HepG2 (cell line): ENCODE measurements at regions not wholly inside any gene's neighbourhood (a gene's known extent, or its start where the extent isn't known, plus 50 kb on each side); places are given as distances from the start of the nearest gene placed in this dataset.

Source experiments
- ATAC-seq: fragments of 200-7000 bp; cut with Tn5 transposase; 3 replicates; pipeline ENCODE4 v1.9.1; 2020; ENCODE audit warnings: mild to moderate bottlenecking, moderate library complexity
- BruUV-seq: library from RNA; stranded (reverse); fragments of 400-500 nt; replicated peaks from 2 replicates; lab custom pipeline; 2021; lab: Mats Ljungman, UMichigan
- CTCF ChIA-PET: fragments of 300-600 bp; formaldehyde crosslinking; extraction: SDS; loops from one replicate; lab custom pipeline; 2021; ENCODE audit warnings: low total read pairs, inconsistent platforms, low intra/inter-chr PET ratio; lab: Yijun Ruan, JAX
- POLR2A ChIA-PET: fragments of 350-600 bp; sonication (Branson Sonifier 250); formaldehyde crosslinking; loops from one replicate; lab custom pipeline; 2020; ENCODE audit warnings: antibody characterized with exemption, inconsistent platforms; lab: Yijun Ruan, JAX
- DNase-seq: peaks from one replicate; pipeline ENCODE4 v3.0.0-alpha.2; 2015; ENCODE audit warnings: low spot score
- FAIRE-seq: peaks from 3 replicates; lab custom pipeline; 2011; peaks lifted over from hg19 to GRCh38; lab: Jason Lieb, UNC
- H2AFZ ChIP-seq: one replicate; pipeline ENCODE4 v1.6.1; 2011; ENCODE audit warnings: low read length, inconsistent platforms
- H3K27ac ChIP-seq: fragments of 300-600 bp; 3 replicates; pipeline ENCODE4 v1.8.0; 2011; ENCODE audit warnings: mixed run types, mild to moderate bottlenecking, mixed read lengths, low read length, inconsistent platforms; ENCODE audit not compliant: insufficient read depth; ENCODE audit errors: extremely low read length
- H3K27me3 ChIP-seq, 2 experiments: fragments of 200-600 bp in 1 of 2; 2 replicates in 1 of 2; 3 replicates in 1 of 2; pipeline versions ENCODE4 v1.6.0 to v1.8.0; 2011; ENCODE audit warnings: low read length in 2 of 2, mild to moderate bottlenecking in 2 of 2, moderate library complexity in 2 of 2, inconsistent platforms in 1 of 2; ENCODE audit not compliant: insufficient read depth in 2 of 2, control insufficient read depth in 1 of 2
- H3K36me3 ChIP-seq, 2 experiments: fragments of 200-600 bp in 1 of 2; replicated peaks in 1 of 2; 2 replicates in 1 of 2; 3 replicates in 1 of 2; pipeline versions ENCODE4 v1.5.1 to v1.8.0; 2011; ENCODE audit warnings: low read length in 2 of 2, inconsistent platforms in 1 of 2; ENCODE audit not compliant: insufficient read depth in 2 of 2, control insufficient read depth in 1 of 2
- H3K4me1 ChIP-seq: 2 replicates; pipeline ENCODE4 v1.5.1; 2012; ENCODE audit warnings: low read length, inconsistent platforms; ENCODE audit not compliant: insufficient read depth
- H3K4me2 ChIP-seq: 2 replicates; pipeline ENCODE4 v1.6.0; 2011; ENCODE audit warnings: low read depth, low read length, inconsistent platforms
- H3K4me3 ChIP-seq, 3 experiments: fragments of 200-600 bp in 1 of 3; sonication (generic), shearing (Covaris generic) in 1 of 3; replicated peaks in 1 of 3; 2 replicates each; pipeline ENCODE4 v1.5.1; 2011 to 2016; ENCODE audit warnings: low read length in 3 of 3, inconsistent platforms in 2 of 3, low read depth in 2 of 3, mild to moderate bottlenecking in 2 of 3, control low read depth in 1 of 3, mixed read lengths in 1 of 3; ENCODE audit not compliant: insufficient read depth in 1 of 3
- H3K79me2 ChIP-seq: one replicate; pipeline ENCODE4 v1.6.1; 2011; ENCODE audit warnings: low read length, inconsistent platforms; ENCODE audit not compliant: insufficient read depth
- H3K9ac ChIP-seq: 2 replicates; pipeline ENCODE4 v1.6.0; 2011; ENCODE audit warnings: mild to moderate bottlenecking, low read depth, low read length, inconsistent platforms; ENCODE audit not compliant: insufficient read depth
- H3K9me3 ChIP-seq: 2 replicates; pipeline ENCODE4 v1.5.1; 2012; ENCODE audit warnings: mild to moderate bottlenecking, low read length
- H4K20me1 ChIP-seq: 2 replicates; pipeline ENCODE4 v1.6.0; 2011; ENCODE audit warnings: inconsistent platforms, mild to moderate bottlenecking, low read length, moderate library complexity; ENCODE audit not compliant: insufficient read depth
- ASH2L ChIP-seq: fragments of 300-600, 200-600 bp; sonication (generic); IDR thresholded peaks from 2 replicates; pipeline ENCODE4 v1.7.0; 2017; ENCODE audit warnings: low read depth, mild to moderate bottlenecking, moderate library complexity, mixed read lengths, low read length; ENCODE audit not compliant: insufficient read length
- EED ChIP-seq: sonication (generic); formaldehyde crosslinking; IDR thresholded peaks from 2 replicates; pipeline ENCODE4 v1.5.0; 2020; ENCODE audit warnings: mild to moderate bottlenecking, missing genetic modification reagents
- HDAC2 ChIP-seq: sonication (generic); formaldehyde crosslinking; IDR thresholded peaks from 2 replicates; pipeline ENCODE4 v1.4.0; 2020; ENCODE audit warnings: missing genetic modification reagents
- HNRNPH1 ChIP-seq: fragments of 200-400 bp; formaldehyde crosslinking; optimal IDR thresholded peaks from 2 replicates; pipeline ENCODE3; 2017; ENCODE audit warnings: mild to moderate bottlenecking, low read depth, low read length
- HOXA9 ChIP-seq: sonication (generic); formaldehyde crosslinking; IDR thresholded peaks from 2 replicates; pipeline ENCODE4 v1.8.1; 2022; ENCODE audit warnings: missing genetic modification reagents, mild to moderate bottlenecking, moderate library complexity, borderline replicate concordance
- IRX3 ChIP-seq: sonication (generic); formaldehyde crosslinking; IDR thresholded peaks from 2 replicates; pipeline ENCODE4 v1.8.1; 2023; ENCODE audit warnings: mild to moderate bottlenecking, low read depth, missing genetic modification reagents, borderline replicate concordance
- PHF21A ChIP-seq: sonication (generic); formaldehyde crosslinking; IDR thresholded peaks from 2 replicates; pipeline ENCODE4 v1.5.0; 2020; ENCODE audit warnings: mild to moderate bottlenecking, missing genetic modification reagents
- WIZ ChIP-seq: sonication (generic); formaldehyde crosslinking; IDR thresholded peaks from 2 replicates; pipeline ENCODE4 v1.5.1; 2020; ENCODE audit warnings: mild to moderate bottlenecking, missing genetic modification reagents
- ZFP90 ChIP-seq: sonication (generic); formaldehyde crosslinking; IDR thresholded peaks from 2 replicates; pipeline ENCODE4 v1.8.0; 2022; ENCODE audit warnings: missing genetic modification reagents, mild to moderate bottlenecking, inconsistent platforms, borderline replicate concordance
- ZNF441 ChIP-seq: sonication (generic); formaldehyde crosslinking; IDR thresholded peaks from 2 replicates; pipeline ENCODE4 v1.7.0; 2021; ENCODE audit warnings: missing genetic modification reagents, borderline replicate concordance
- ZNF558 ChIP-seq: sonication (generic); formaldehyde crosslinking; IDR thresholded peaks from 2 replicates; pipeline ENCODE4 v1.9.0; 2022; ENCODE audit warnings: mild to moderate bottlenecking, missing genetic modification reagents, borderline replicate concordance
- ZNF775 ChIP-seq: sonication (generic); formaldehyde crosslinking; IDR thresholded peaks from 2 replicates; pipeline ENCODE4 v1.4.0; 2020; ENCODE audit warnings: missing genetic modification reagents, mild to moderate bottlenecking, moderate library complexity, borderline replicate concordance
- ZNF777 ChIP-seq: sonication (generic); formaldehyde crosslinking; IDR thresholded peaks from 2 replicates; pipeline ENCODE4 v1.4.0; 2020; ENCODE audit warnings: missing genetic modification reagents
- ZSCAN25 ChIP-seq: sonication (generic); formaldehyde crosslinking; IDR thresholded peaks from 2 replicates; pipeline ENCODE4 v1.8.0; 2022; ENCODE audit warnings: mild to moderate bottlenecking, missing genetic modification reagents
- ZSCAN9 ChIP-seq: IDR thresholded peaks from 2 replicates; pipeline ENCODE4 v1.6.1; 2016; ENCODE audit warnings: borderline replicate concordance
- WGBS: methylation state at CpG from one replicate; pipeline ENCODE4 v1.1.6; 2017; ENCODE audit warnings: low lambda C conversion rate; 5-methylcytosine and 5-hydroxymethylcytosine counted together
- in situ Hi-C: cut with HindIII; loops from 2 replicates; pipeline ENCODE4 v1.10.0; 2017; ENCODE audit warnings: low pct_unique_long_range_greater_than_20kb; ENCODE audit not compliant: extremely low pct_ligation_motif_present
- intact Hi-C: fragments of 100-400 bp; cut with micrococcal nuclease; formaldehyde crosslinking; loops from one replicate; pipeline ENCODE4 v1.10.0; 2022; ENCODE audit not compliant: unreplicated experiment
- TF ChIP-seq, protein P1 (sequence below): sonication (generic); formaldehyde crosslinking; IDR thresholded peaks from 2 replicates; pipeline ENCODE4 v1.5.1; 2020; ENCODE audit warnings: mild to moderate bottlenecking, moderate library complexity, missing genetic modification reagents
- TF ChIP-seq, protein P2 (sequence below): sonication (generic); formaldehyde crosslinking; IDR thresholded peaks from 2 replicates; pipeline ENCODE4 v1.8.1; 2023; ENCODE audit warnings: mild to moderate bottlenecking, inconsistent platforms, moderate library complexity, missing genetic modification reagents, borderline replicate concordance
- TF ChIP-seq, protein P3 (sequence below): sonication (generic); formaldehyde crosslinking; IDR thresholded peaks from 2 replicates; pipeline ENCODE4 v1.5.0; 2020; ENCODE audit warnings: missing genetic modification reagents
- TF ChIP-seq, protein P4 (sequence below): sonication (generic); formaldehyde crosslinking; IDR thresholded peaks from 2 replicates; pipeline ENCODE4 v1.8.1; 2023; ENCODE audit warnings: mild to moderate bottlenecking, missing genetic modification reagents

DNA sequence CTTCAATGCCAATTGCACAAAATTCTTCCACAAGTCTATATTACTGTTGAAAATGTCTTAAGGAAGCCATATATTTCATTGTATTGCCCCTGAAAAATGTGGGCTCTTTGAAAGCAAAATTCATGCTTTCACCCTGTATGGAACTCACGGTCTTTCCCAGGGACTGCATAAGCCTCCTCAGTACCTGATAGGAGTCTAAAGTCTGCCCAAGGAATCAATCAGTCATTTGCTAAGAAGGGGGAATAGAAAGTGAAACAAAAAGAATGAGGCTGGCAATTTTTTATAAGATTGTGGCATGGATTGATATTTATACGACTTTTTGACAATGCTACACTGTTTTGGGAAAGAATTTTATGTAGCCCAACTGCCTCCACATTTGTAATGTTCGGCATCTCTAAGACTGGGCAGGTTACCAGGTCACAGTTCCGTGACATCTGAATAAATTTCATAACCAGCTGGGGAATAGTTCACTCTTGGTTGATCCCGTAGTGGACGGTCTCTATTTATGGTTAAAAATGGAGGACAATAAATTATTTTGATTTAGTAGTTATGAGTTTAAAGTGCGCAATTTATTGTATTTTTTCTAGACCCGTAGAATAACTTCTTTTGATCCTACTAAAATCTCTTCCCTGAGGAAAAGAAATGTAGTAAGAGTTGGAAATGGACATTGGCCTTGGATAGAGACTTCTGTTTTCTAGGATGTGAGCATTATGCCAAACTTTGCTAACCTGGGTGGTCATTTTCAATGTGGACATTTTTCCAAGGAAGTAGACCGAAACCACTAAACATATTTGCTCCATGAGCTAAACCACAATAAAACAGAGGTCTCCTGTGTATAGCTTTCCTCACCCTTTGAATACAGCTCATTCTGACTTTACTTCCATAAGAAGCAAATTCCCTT is 1585.4 kb downstream of the EFNB2 start (continued):
- TF ChIP-seq EED (no peak), HDAC2 (CRISPR knock-in tag) (no peak), IRX3 (CRISPR knock-in tag) (no peak), ZNF775 (CRISPR knock-in tag) (no peak), ZNF558 (CRISPR knock-in tag) (no peak)
- TF ChIP-seq, protein P1, sequence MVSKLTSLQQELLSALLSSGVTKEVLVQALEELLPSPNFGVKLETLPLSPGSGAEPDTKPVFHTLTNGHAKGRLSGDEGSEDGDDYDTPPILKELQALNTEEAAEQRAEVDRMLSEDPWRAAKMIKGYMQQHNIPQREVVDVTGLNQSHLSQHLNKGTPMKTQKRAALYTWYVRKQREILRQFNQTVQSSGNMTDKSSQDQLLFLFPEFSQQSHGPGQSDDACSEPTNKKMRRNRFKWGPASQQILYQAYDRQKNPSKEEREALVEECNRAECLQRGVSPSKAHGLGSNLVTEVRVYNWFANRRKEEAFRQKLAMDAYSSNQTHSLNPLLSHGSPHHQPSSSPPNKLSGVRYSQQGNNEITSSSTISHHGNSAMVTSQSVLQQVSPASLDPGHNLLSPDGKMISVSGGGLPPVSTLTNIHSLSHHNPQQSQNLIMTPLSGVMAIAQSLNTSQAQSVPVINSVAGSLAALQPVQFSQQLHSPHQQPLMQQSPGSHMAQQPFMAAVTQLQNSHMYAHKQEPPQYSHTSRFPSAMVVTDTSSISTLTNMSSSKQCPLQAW = no peak

DNA sequence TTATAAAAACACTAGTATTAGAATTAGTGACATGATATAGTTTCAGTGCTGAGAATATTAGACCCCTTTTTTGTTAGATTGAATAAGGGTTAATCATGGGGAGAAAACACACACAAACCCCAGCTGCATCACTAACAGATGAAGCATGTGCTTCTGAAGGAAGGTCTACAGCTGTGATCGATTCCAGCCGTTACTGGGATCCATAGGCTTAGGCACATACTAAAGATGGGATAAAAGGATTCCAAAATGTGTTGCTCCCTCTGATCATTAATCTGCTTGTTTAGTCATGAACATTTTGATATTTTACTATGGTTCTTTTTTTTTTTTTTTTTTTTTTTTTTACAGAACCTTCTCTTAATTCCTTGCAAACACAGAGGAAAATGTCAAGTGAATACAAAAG is 1591.3 kb downstream of the EFNB2 start:
- H4K20me1 ChIP-seq = no peaks in the 10 kb centered on the region
- no peak overlapping the region for H3K4me2 ChIP-seq
- H3K4me1 ChIP-seq = no peaks in the 10 kb centered on the region
- no peaks in the 10 kb centered on the region for H3K79me2 ChIP-seq
- no peak for FAIRE-seq
- peaks cover 58% of the 10 kb centered on the region for H3K9me3 ChIP-seq
- H3K27ac ChIP-seq = no peak overlapping the region
- WGBS = 8% methylated on average over 2 of the region's 2 CpGs
- no peak for ATAC-seq
- no peaks in the 10 kb centered on the region for H3K36me3 ChIP-seq
- no peak overlapping the region for H3K4me3 ChIP-seq
- no peak overlapping the region for H3K9ac ChIP-seq
- no peak overlapping the region for H2AFZ ChIP-seq
- CTCF ChIA-PET = no interaction called here
- POLR2A ChIA-PET = no interaction called here
- H3K27me3 ChIP-seq = no peaks in the 10 kb centered on the region
- in situ Hi-C loops = no loop called here
- BruUV-seq = no TSS peak
- intact Hi-C loops = no loop called here
- DNase-seq = no peak
- TF ChIP-seq HOXA9 (CRISPR knock-in tag) = no peak
- TF ChIP-seq PHF21A (CRISPR knock-in tag) = no peak
- no peak for TF ChIP-seq ZNF441 (CRISPR knock-in tag)
- TF ChIP-seq HDAC2 (CRISPR knock-in tag) = no peak
- TF ChIP-seq HNRNPH1 = no peak
- TF ChIP-seq, protein P2, sequence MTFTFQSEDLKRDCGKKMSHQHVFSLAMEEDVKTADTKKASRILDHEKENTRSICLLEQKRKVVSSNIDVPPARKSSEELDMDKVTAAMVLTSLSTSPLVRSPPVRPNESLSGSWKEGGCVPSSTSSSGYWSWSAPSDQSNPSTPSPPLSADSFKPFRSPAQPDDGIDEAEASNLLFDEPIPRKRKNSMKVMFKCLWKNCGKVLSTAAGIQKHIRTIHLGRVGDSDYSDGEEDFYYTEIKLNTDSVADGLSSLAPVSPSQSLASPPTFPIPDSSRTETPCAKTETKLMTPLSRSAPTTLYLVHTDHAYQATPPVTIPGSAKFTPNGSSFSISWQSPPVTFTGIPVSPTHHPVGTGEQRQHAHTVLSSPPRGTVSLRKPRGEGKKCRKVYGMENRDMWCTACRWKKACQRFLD (CRISPR knock-in tag) = no peak
- no peak for TF ChIP-seq ZFP90 (CRISPR knock-in tag)
- no peak for TF ChIP-seq WIZ (CRISPR knock-in tag)
- no peak for TF ChIP-seq ZSCAN25
- no peak for TF ChIP-seq ZNF777 (CRISPR knock-in tag)
- no peak for TF ChIP-seq ZSCAN9 (CRISPR knock-in tag)
- TF ChIP-seq ASH2L = no peak
- TF ChIP-seq, protein P3, sequence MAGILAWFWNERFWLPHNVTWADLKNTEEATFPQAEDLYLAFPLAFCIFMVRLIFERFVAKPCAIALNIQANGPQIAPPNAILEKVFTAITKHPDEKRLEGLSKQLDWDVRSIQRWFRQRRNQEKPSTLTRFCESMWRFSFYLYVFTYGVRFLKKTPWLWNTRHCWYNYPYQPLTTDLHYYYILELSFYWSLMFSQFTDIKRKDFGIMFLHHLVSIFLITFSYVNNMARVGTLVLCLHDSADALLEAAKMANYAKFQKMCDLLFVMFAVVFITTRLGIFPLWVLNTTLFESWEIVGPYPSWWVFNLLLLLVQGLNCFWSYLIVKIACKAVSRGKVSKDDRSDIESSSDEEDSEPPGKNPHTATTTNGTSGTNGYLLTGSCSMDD (CRISPR knock-in tag) = no peak
- TF ChIP-seq, protein P4, sequence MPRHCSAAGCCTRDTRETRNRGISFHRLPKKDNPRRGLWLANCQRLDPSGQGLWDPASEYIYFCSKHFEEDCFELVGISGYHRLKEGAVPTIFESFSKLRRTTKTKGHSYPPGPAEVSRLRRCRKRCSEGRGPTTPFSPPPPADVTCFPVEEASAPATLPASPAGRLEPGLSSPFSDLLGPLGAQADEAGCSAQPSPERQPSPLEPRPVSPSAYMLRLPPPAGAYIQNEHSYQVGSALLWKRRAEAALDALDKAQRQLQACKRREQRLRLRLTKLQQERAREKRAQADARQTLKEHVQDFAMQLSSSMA (CRISPR knock-in tag) = no peak
